Esophagus (tissue), 2 donors: ENCODE measurements at regions not wholly inside any gene's neighbourhood (a gene's known extent, or its start where the extent isn't known, plus 50 kb on each side); places are given as distances from the start of the nearest gene placed in this dataset.

Source experiments
- H3K27ac ChIP-seq, 2 donors: one replicate each; pipeline ENCODE4 v1.5.1; 2013; ENCODE audit warnings: low read depth in 2 of 2, mild to moderate bottlenecking in 2 of 2, inconsistent platforms in 1 of 2, low read length in 1 of 2, moderate library complexity in 1 of 2
- H3K27me3 ChIP-seq, 2 donors: one replicate each; pipeline ENCODE4 v1.6.1; 2013; ENCODE audit warnings: low read length in 2 of 2, control low read depth in 1 of 2, mild to moderate bottlenecking in 1 of 2; ENCODE audit not compliant: insufficient read depth in 2 of 2, control insufficient read depth in 1 of 2
- H3K36me3 ChIP-seq, 2 donors: one replicate each; pipeline ENCODE4 v1.6.1; 2013; ENCODE audit warnings: low read length in 1 of 2; ENCODE audit not compliant: control insufficient read depth in 2 of 2, insufficient read depth in 2 of 2
- H3K4me1 ChIP-seq, 2 donors: one replicate each; pipeline ENCODE4 v1.6.1; 2013; ENCODE audit warnings: low read length in 1 of 2; ENCODE audit not compliant: control insufficient read depth in 2 of 2, insufficient read depth in 2 of 2
- H3K4me3 ChIP-seq, 2 donors: one replicate each; pipeline ENCODE4 v1.5.1; 2013; ENCODE audit warnings: low read length in 2 of 2, mild to moderate bottlenecking in 2 of 2, low read depth in 1 of 2, moderate library complexity in 1 of 2
- H3K9me3 ChIP-seq, 2 donors: one replicate each; pipeline ENCODE4 v1.6.1; 2013; ENCODE audit warnings: mild to moderate bottlenecking in 2 of 2, low read depth in 1 of 2, low read length in 1 of 2, moderate library complexity in 1 of 2; ENCODE audit not compliant: control insufficient read depth in 2 of 2, insufficient read depth in 1 of 2
- WGBS, 2 donors: extraction: QIAGEN DNeasy Blood & Tissue Kit; methylation state at CpG; one replicate each; pipeline ENCODE4 v1.1.7; 2013; 5-methylcytosine and 5-hydroxymethylcytosine counted together
- donor health status: healthy with polysubstance abuse.
- donor health status: Bipolar disorder and iron deficiency.

DNA sequence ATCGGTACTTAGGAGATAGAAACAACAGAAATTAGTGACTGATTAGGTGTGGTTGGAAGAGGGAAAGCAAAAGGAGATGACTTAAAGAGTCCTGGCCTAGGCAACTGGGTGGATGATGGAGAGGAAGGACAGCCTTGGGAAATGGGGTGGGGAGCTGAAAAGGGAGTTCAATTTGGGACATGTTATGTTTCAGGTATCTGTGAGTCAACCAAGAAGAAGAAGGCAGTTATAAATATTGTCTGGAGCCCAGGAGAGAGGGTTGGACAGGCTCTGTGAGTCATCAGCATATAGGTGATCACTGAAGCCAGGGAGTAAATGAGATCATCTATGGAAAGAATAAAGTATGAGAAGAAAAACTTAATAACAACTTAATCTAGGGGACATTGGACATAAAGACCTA lies 357.7 kb downstream of the NPR3 start:
- H3K27ac ChIP-seq, result no peak overlapping the region
- no peaks in the 10 kb centered on the region for H3K4me1 ChIP-seq
- no peaks in the 10 kb centered on the region for H3K27me3 ChIP-seq
- H3K4me3 ChIP-seq, result no peak overlapping the region
- H3K9me3 ChIP-seq, result no peaks in the 10 kb centered on the region
- no peaks in the 10 kb centered on the region for H3K36me3 ChIP-seq
- 56 to 70% methylated on average over 1 of the region's 1 CpG for WGBS, 2 donors

DNA sequence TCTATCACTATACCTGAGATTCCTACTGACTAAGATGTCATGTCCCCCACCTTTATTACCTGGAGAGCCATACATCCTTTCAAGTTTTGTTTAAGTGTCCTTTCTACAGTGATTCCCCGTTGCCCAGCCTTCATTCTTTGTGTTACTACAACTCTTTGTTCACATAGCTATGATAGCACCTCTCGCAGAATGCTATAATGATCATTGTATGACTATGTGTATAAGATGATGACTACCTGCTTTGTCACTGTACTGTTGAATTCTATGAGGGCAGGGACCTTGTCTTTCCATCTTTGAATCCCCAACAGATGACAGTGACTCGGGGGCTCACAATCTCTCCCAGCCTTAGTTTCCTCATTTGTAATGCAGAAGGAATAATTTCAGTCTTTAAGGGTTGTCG lies 361.2 kb downstream of the NPR3 start:
- 78 to 83% methylated on average over 4 of the region's 4 CpGs for WGBS, 2 donors
- Histone ChIP-seq H3K9me3 (no peaks in the 10 kb centered on the region), H3K4me1 (no peaks in the 10 kb centered on the region), H3K36me3 (no peaks in the 10 kb centered on the region), H3K27ac (no peak overlapping the region), H3K4me3 (no peak overlapping the region), H3K27me3 (no peaks in the 10 kb centered on the region)

DNA sequence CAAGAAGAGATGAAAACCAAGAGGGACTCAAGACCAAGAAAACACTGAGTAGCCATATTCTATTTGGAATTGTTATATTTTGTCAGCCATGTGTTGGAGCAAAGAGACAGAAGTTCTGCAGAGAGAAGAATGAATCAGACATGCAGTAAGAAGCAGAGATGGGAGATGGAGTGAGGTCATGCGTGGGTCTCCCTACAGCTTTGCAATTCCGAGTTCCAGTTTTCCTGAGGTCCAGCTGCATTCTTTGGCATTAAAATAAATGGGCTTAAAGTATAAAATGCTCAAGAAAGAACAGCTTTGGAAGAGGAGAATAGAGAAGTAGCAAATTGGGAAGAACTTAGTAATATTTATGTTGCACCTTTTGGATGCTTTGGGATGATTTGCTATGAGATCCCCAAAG lies 361.6 kb downstream of the NPR3 start:
- WGBS, 2 donors, result 82 to 84% methylated on average over 2 of the region's 2 CpGs
- Histone ChIP-seq H3K4me3 (no peak overlapping the region), H3K9me3 (no peaks in the 10 kb centered on the region), H3K27me3 (no peaks in the 10 kb centered on the region), H3K4me1 (no peaks in the 10 kb centered on the region), H3K27ac (no peak overlapping the region), H3K36me3 (no peaks in the 10 kb centered on the region)

DNA sequence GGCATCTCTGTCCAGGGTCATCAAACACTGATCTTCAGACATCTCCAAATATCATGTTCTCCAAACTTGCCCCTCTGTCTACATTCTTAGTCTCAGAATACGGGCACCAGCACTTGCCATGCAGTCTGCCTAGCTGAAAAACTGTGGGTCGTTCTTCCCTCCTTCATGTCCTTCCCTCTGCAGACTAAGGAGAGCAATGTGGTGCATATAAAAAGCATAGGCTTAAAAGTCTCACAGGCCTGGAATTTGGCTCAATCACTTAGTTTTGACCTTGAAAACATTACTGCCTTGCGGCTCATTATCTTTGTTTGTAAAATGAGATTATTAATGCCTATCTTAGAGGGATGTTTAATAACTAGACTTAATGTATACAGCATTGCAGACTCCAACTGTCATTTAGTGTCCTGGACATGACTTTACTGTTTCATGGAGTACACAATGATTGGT lies 362.8 kb downstream of the NPR3 start:
- no peaks in the 10 kb centered on the region for H3K9me3 ChIP-seq
- no peaks in the 10 kb centered on the region for H3K36me3 ChIP-seq
- no peaks in the 10 kb centered on the region for H3K27me3 ChIP-seq
- no peak overlapping the region for H3K27ac ChIP-seq
- no peaks in the 10 kb centered on the region for H3K4me1 ChIP-seq
- WGBS, 2 donors, result 62 to 63% methylated on average over 3 of the region's 3 CpGs
- H3K4me3 ChIP-seq, result no peak overlapping the region

GRCh38 chr5:33074548-33074947 lies 363.4 kb downstream of the NPR3 start:
- H3K27ac ChIP-seq, result no peak overlapping the region
- H3K9me3 ChIP-seq, result no peaks in the 10 kb centered on the region
- H3K4me1 ChIP-seq, result no peaks in the 10 kb centered on the region
- WGBS, 2 donors, result 74 to 79% methylated on average over 3 of the region's 3 CpGs
- no peak overlapping the region for H3K4me3 ChIP-seq
- H3K27me3 ChIP-seq, result no peaks in the 10 kb centered on the region
- no peaks in the 10 kb centered on the region for H3K36me3 ChIP-seq

DNA sequence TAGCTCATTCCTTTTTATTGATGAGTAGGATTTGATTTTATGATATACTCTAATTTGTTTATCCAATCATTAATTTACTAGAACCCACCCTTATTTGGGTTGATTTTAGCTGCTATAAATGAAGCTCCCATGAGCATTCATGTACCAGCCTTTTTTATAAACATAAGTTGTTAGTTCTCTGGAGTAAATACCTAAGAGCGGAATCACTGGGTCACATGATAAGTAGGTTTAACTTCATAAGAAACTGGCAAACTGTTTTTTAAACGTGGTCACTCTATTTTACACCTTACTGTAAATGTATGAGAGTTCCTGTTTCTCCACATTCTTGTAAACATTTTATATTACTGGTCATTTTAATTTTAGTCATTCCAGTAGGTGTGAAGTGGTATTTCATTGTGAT lies 364.6 kb downstream of the NPR3 start:
- H3K36me3 ChIP-seq, result no peaks in the 10 kb centered on the region
- no peaks in the 10 kb centered on the region for H3K27me3 ChIP-seq
- no peak overlapping the region for H3K27ac ChIP-seq
- H3K9me3 ChIP-seq, result no peaks in the 10 kb centered on the region
- no peaks in the 10 kb centered on the region for H3K4me1 ChIP-seq
- 57 to 65% methylated on average over 2 of the region's 2 CpGs for WGBS, 2 donors
- no peak overlapping the region for H3K4me3 ChIP-seq

- H3K9me3 ChIP-seq, result no peaks in the 10 kb centered on the region
- H3K27ac ChIP-seq, result no peak overlapping the region
- H3K4me3 ChIP-seq, result no peak overlapping the region
- H3K27me3 ChIP-seq, result no peaks in the 10 kb centered on the region
- H3K36me3 ChIP-seq, result no peaks in the 10 kb centered on the region
- no peaks in the 10 kb centered on the region for H3K4me1 ChIP-seq
Observed at GRCh38 chr5:33079548-33079947, 361.2 kb upstream of the TARS1 start.

DNA sequence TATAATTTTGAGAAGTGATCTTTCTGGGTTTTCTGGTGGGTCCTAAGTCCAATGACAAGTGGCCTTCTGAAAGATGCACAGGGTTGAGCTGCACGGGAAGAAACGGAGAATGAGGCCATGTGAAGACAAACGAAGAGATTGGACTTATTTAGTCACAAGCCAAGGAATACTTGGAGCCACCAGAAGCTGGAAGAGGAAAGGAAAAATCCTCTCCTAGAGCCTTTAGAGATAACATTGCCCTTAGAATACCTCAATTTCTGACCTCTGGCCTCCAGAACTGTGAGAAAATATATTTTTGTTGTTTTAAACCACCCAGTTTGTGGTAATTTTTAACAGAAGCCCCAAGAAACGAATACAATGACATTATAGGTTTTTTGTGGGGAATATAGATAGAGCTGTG lies 360.5 kb upstream of the TARS1 start:
- H3K4me1 ChIP-seq, result no peaks in the 10 kb centered on the region
- H3K27me3 ChIP-seq, result no peaks in the 10 kb centered on the region
- WGBS, 2 donors, result 58 to 77% methylated on average over 4 of the region's 4 CpGs
- no peak overlapping the region for H3K27ac ChIP-seq
- no peak overlapping the region for H3K4me3 ChIP-seq
- no peaks in the 10 kb centered on the region for H3K36me3 ChIP-seq
- no peaks in the 10 kb centered on the region for H3K9me3 ChIP-seq

DNA sequence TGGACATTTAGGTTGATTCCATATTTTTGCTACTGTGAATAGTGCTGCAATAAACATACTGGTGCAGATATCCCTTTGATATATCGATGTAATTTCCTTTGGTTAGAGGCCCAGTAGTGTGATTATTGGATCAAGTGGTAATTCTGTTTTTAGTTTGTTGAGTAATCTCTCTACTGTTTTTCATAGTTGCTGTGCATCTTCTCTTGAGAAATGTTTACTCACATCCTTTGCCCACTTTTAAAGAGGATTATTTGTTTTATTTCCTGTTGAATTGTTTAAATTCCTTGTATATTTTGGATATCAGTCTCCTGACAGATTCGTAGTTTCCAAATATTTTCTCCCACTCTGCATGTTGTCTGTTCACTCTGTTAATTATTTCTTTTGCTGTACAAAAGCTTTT lies 352.6 kb upstream of the TARS1 start:
- Histone ChIP-seq H3K9me3 (no peaks in the 10 kb centered on the region), H3K4me1 (no peaks in the 10 kb centered on the region), H3K4me3 (no peak overlapping the region), H3K27me3 (no peaks in the 10 kb centered on the region), H3K36me3 (no peaks in the 10 kb centered on the region), H3K27ac (no peak overlapping the region)
- WGBS, 2 donors, result 61 to 66% methylated on average over 2 of the region's 2 CpGs

DNA sequence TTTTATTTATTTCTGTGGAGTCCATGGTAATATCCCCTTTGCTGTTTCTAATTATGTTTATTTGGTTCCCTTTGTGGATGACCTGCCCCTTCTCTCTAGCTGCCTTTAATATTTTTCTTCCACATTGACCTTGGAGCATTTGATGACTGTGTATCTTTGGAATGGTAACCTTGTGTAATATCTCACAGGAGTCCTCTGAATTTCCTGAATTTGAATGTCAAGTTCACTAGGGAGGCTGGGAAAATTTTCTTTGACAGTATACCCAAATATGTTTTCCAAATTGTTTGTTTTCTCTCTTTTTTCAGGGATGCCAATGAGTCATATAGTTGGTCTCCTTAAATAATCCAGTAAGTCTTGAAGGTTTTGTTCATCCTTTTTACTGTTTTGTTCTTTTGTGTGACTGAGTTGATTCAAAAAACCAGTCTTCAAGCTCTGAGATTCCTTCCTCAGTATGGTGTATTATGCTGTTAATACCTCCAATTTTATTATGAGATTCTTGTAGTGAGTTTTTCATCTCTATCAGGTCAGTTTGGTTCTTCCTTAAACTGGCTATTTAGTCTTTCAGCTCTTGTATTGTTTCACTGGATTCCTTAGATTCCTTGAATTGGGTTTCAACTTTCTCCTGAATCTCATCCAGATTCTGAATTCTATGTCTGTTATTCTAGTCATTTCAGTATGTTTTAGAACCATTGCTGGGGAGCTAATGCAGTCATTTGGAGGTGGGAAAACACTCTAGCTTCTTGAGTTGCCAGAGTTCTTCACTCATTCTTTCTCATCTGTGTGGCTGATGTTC lies 349.0 kb upstream of the TARS1 start:
- no peak overlapping the region for H3K27ac ChIP-seq
- H3K4me1 ChIP-seq, result no peaks in the 10 kb centered on the region
- no peaks in the 10 kb centered on the region for H3K27me3 ChIP-seq
- no peak overlapping the region for H3K4me3 ChIP-seq
- no peaks in the 10 kb centered on the region for H3K36me3 ChIP-seq
- no peaks in the 10 kb centered on the region for H3K9me3 ChIP-seq
